ENCODE measurements at regions not wholly inside any gene's neighbourhood (a gene's known extent, or its start where the extent isn't known, plus 50 kb on each side); places are given as distances from the start of the nearest gene placed in this dataset.
"Not testable (repeated sequence)": the region's sequence is repeated elsewhere in the genome, so short reads cannot be mapped to it uniquely, and the experiment has no call there.

DNA sequence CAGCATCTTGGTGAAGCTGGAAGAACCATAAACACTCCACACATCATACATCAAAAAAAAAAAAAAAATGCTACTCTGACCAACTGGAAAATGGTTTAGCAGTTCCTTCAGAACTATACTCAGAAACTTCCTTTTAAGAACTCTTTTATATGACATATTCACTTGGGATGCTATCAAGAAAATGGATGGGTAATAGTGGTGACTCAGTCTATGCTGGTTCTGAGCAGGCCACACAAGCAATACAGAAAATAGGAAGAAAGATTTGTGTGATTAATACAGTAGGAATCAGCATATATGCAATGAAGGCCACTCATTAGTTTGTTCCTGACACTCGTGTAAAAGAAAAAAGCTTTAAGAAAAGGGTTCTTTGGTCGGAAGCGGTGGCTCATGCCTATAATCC lies 123.5 kb upstream of the FAT4 start:
- no peaks in the 10 kb centered on the region for H3K27me3 ChIP-seq (ENCODE audit: control insufficient read depth in 1 of 2, insufficient read depth in 2 of 2, low read length in 2 of 2)
- H3K4me3 ChIP-seq (ENCODE audit: low read depth in 1 of 2, low read length in 2 of 2): no peak overlapping the region
- H3K4me1 ChIP-seq (ENCODE audit: insufficient read depth, low read length): no peaks in the 10 kb centered on the region
- H3K9me3 ChIP-seq (ENCODE audit: low read length): no peaks in the 10 kb centered on the region
- H3K27ac ChIP-seq (ENCODE audit: low read depth, low read length): no peak overlapping the region
- no peak overlapping the region for H3K9ac ChIP-seq (ENCODE audit: low read length)
- H3K36me3 ChIP-seq (ENCODE audit: insufficient read depth, low read length): no peaks in the 10 kb centered on the region

DNA sequence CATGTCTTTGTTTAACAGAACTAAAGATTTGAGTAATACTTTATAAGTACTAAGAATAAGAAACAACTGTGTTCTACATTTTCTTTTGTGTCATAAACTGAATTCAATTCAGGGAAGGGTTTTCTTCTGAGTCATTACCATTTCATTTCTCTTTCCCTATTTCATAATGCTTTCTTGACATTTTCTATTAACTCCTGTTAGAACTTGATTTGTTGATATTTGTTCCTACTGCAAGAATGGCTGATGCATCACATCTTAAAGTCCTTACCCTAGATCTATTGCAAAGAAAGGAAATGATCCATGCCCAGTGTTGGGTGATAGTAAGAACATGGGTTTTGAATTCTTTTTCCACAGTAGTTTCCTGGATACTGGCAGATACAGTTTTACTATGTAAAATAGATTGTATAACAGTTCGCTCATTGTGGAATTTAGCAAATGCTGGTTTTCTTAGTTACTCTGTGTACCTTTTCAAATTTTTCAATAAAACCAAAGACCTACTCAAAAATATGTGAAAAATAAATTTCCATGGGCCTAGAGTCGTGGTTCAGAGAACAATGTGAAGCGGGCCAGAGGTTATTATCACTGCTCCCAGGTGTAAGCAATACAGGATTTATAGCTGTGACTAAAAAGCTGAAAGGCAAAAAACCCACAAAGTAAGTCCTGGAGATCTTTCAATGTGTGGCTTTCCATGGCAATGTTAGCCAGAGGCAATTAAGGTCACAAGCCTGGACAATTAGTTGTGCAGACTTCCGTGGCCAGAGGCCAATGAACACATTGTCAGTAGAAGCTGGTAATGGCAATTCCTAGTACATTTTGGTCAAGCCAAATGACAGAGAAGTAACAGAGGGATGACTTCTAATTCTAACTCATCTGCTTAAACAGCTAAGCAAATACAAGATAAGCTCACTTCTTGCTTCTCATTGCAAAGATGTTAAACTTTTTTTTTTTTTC lies 127.3 kb upstream of the FAT4 start:
- no peaks in the 10 kb centered on the region for H3K27me3 ChIP-seq (ENCODE audit: control insufficient read depth in 1 of 2, insufficient read depth in 2 of 2, low read length in 2 of 2)

DNA sequence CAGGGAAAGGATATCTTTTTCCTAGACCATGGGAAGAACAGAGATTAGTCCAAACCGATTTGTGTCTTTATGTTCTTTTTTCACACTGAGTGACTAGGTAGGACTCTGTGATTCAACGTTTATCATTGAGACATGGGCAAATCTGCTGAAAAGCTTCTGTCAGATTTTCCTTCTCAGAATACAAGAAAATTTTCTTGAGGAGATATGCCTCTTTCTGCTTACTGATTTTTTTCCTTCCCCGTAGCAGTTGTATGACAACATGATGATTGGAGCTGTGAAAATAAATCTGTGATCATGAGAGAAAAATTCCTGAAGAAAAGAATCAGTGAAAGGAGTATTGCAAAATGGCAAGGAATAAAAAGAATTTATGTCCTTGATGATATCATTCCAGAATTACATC lies 130.6 kb upstream of the FAT4 start:
- no peaks in the 10 kb centered on the region for H3K27me3 ChIP-seq (ENCODE audit: control insufficient read depth in 1 of 2, insufficient read depth in 2 of 2, low read length in 2 of 2)
- H3K27ac ChIP-seq (ENCODE audit: low read depth, low read length): no peak overlapping the region
- H3K36me3 ChIP-seq (ENCODE audit: insufficient read depth, low read length): no peaks in the 10 kb centered on the region
- H3K4me3 ChIP-seq (ENCODE audit: low read depth in 1 of 2, low read length in 2 of 2): no peak overlapping the region
- H3K9me3 ChIP-seq (ENCODE audit: low read length): no peaks in the 10 kb centered on the region
- H3K4me1 ChIP-seq (ENCODE audit: insufficient read depth, low read length): no peaks in the 10 kb centered on the region
- H3K9ac ChIP-seq (ENCODE audit: low read length): no peak overlapping the region

More for the DNA sequence above, 127.3 kb upstream of the FAT4 start:
- Histone ChIP-seq H3K4me1 (ENCODE audit: insufficient read depth, low read length) (no peaks in the 10 kb centered on the region), H3K9me3 (ENCODE audit: low read length) (no peaks in the 10 kb centered on the region), H3K27ac (ENCODE audit: low read depth, low read length) (no peak overlapping the region), H3K36me3 (ENCODE audit: insufficient read depth, low read length) (no peaks in the 10 kb centered on the region), H3K9ac (ENCODE audit: low read length) (no peak overlapping the region), H3K4me3 (ENCODE audit: low read depth in 1 of 2, low read length in 2 of 2) (no peak overlapping the region)

- Histone ChIP-seq H3K4me1 (ENCODE audit: insufficient read depth, low read length) (no peaks in the 10 kb centered on the region), H3K4me3 (ENCODE audit: low read depth in 1 of 2, low read length in 2 of 2) (no peak overlapping the region), H3K27ac (ENCODE audit: low read depth, low read length) (no peak overlapping the region), H3K9me3 (ENCODE audit: low read length) (no peaks in the 10 kb centered on the region), H3K9ac (ENCODE audit: low read length) (no peak overlapping the region), H3K27me3 (ENCODE audit: control insufficient read depth in 1 of 2, insufficient read depth in 2 of 2, low read length in 2 of 2) (no peaks in the 10 kb centered on the region), H3K36me3 (ENCODE audit: insufficient read depth, low read length) (no peaks in the 10 kb centered on the region)
These were observed 133.0 kb upstream of the FAT4 start for GRCh38 chr4:125181804-125182203.

DNA sequence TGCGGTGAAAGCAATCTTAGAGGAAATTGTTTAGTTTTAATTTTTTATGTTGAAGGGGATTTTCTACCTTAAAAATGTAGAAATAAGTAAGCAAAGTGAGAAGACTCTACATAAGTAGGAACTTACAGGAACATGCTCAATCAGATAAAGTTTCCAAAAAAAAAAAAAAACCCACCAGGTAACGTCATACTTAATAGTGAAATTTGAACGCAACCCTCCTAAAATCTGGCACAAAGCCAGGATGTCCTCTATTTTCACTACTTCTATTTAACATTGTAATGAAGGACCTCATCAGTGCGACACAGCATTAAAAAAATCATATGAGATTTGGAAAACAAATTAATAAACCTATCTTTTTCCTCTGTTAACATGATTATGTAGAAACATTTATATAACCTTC lies 135.0 kb upstream of the FAT4 start:
- no peaks in the 10 kb centered on the region for H3K4me1 ChIP-seq (ENCODE audit: insufficient read depth, low read length)
- H3K9me3 ChIP-seq (ENCODE audit: low read length): no peaks in the 10 kb centered on the region
- no peak overlapping the region for H3K9ac ChIP-seq (ENCODE audit: low read length)
- no peaks in the 10 kb centered on the region for H3K27me3 ChIP-seq (ENCODE audit: control insufficient read depth in 1 of 2, insufficient read depth in 2 of 2, low read length in 2 of 2)
- no peak overlapping the region for H3K27ac ChIP-seq (ENCODE audit: low read depth, low read length)
- H3K36me3 ChIP-seq (ENCODE audit: insufficient read depth, low read length): no peaks in the 10 kb centered on the region
- H3K4me3 ChIP-seq (ENCODE audit: low read depth in 1 of 2, low read length in 2 of 2): no peak overlapping the region

DNA sequence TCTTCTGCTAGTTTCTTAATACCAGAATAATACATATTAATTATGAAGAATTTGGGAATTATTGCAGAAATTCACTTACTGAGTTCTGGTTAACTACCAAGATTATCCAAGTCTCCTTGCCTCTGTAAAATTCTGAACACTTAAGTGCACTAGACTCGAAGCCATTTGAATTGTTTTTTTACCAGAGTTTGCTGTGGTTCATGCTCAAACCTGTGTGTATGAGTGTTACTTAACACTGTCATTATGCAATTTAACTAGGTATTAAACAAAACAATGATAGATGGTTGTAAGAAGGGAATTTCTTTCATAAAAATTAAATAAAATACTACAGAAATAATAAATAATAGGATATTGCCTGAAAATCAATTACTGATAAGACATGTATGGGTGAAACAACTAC lies 145.6 kb upstream of the FAT4 start:
- Histone ChIP-seq H3K4me1 (ENCODE audit: insufficient read depth, low read length) (no peaks in the 10 kb centered on the region), H3K27me3 (ENCODE audit: control insufficient read depth in 1 of 2, insufficient read depth in 2 of 2, low read length in 2 of 2) (no peaks in the 10 kb centered on the region), H3K36me3 (ENCODE audit: insufficient read depth, low read length) (no peaks in the 10 kb centered on the region), H3K9ac (ENCODE audit: low read length) (no peak overlapping the region), H3K4me3 (ENCODE audit: low read depth in 1 of 2, low read length in 2 of 2) (no peak overlapping the region), H3K9me3 (ENCODE audit: low read length) (no peaks in the 10 kb centered on the region), H3K27ac (ENCODE audit: low read depth, low read length) (no peak overlapping the region)

DNA sequence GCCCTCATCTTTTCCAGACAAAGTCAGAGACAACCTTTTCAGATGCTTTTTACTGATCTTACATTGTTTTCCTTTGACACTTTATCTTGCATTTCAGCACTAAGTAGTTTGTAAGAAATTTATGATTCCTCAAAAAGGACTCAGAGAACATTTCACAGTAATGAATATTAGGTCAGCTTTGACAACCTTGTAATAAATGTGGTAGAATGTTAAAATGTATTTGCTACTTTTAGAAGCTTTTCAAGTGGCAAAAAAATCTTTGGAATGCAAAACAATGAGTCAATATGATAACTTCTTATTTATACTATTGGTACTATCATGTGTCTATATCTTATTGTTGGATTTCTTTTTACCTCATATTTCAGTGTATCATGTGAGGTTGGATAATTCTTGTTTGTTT lies 146.2 kb upstream of the FAT4 start:
- Histone ChIP-seq H3K27ac (ENCODE audit: low read depth, low read length) (no peak overlapping the region), H3K36me3 (ENCODE audit: insufficient read depth, low read length) (no peaks in the 10 kb centered on the region), H3K9ac (ENCODE audit: low read length) (no peak overlapping the region), H3K4me3 (ENCODE audit: low read depth in 1 of 2, low read length in 2 of 2) (no peak overlapping the region), H3K9me3 (ENCODE audit: low read length) (no peaks in the 10 kb centered on the region), H3K27me3 (ENCODE audit: control insufficient read depth in 1 of 2, insufficient read depth in 2 of 2, low read length in 2 of 2) (no peaks in the 10 kb centered on the region), H3K4me1 (ENCODE audit: insufficient read depth, low read length) (no peaks in the 10 kb centered on the region)

GRCh38 chr4:125166012-125166411 lies 148.7 kb upstream of the FAT4 start:
- H3K27me3 ChIP-seq (ENCODE audit: control insufficient read depth in 1 of 2, insufficient read depth in 2 of 2, low read length in 2 of 2); H3K36me3 ChIP-seq (ENCODE audit: insufficient read depth, low read length): not testable (repeated sequence)

DNA sequence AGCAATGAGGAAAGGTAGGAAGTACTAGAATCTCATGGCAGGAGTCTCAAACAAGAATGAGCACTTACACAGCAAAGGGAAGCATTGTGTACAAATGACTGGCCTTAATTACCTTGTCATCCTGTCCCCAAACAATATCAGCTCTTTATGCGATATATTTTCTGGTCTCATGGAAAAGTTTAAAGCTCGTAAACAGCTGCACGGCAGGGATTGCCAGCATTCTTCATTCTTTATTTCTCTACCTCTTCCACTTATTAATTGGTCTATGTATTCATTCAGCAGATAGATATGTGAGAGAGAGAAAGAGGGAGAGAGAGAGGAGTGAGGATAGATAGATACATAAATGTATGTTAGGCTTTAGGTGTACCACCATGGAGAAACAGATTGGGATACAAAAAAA lies 155.8 kb upstream of the FAT4 start:
- no peaks in the 10 kb centered on the region for H3K9me3 ChIP-seq (ENCODE audit: low read length)
- no peak overlapping the region for H3K9ac ChIP-seq (ENCODE audit: low read length)
- no peak overlapping the region for H3K4me3 ChIP-seq (ENCODE audit: low read depth in 1 of 2, low read length in 2 of 2)
- no peaks in the 10 kb centered on the region for H3K27me3 ChIP-seq (ENCODE audit: control insufficient read depth in 1 of 2, insufficient read depth in 2 of 2, low read length in 2 of 2)
- H3K4me1 ChIP-seq (ENCODE audit: insufficient read depth, low read length): no peaks in the 10 kb centered on the region
- H3K36me3 ChIP-seq (ENCODE audit: insufficient read depth, low read length): no peaks in the 10 kb centered on the region
- H3K27ac ChIP-seq (ENCODE audit: low read depth, low read length): no peak overlapping the region

More at GRCh38 chr4:125166012-125166411, 148.7 kb upstream of the FAT4 start:
- not testable (repeated sequence) for H3K9me3 ChIP-seq (ENCODE audit: low read length); H3K4me1 ChIP-seq (ENCODE audit: insufficient read depth, low read length); H3K27ac ChIP-seq (ENCODE audit: low read depth, low read length); H3K4me3 ChIP-seq (ENCODE audit: low read depth in 1 of 2, low read length in 2 of 2); H3K9ac ChIP-seq (ENCODE audit: low read length)

- Histone ChIP-seq H3K27me3 (ENCODE audit: control insufficient read depth in 1 of 2, insufficient read depth in 2 of 2, low read length in 2 of 2) (no peaks in the 10 kb centered on the region), H3K27ac (ENCODE audit: low read depth, low read length) (no peak overlapping the region), H3K4me1 (ENCODE audit: insufficient read depth, low read length) (no peaks in the 10 kb centered on the region), H3K4me3 (ENCODE audit: low read depth in 1 of 2, low read length in 2 of 2) (no peak overlapping the region), H3K9ac (ENCODE audit: low read length) (no peak overlapping the region), H3K9me3 (ENCODE audit: low read length) (no peaks in the 10 kb centered on the region), H3K36me3 (ENCODE audit: insufficient read depth, low read length) (no peaks in the 10 kb centered on the region)
These were observed 159.5 kb upstream of the FAT4 start for GRCh38 chr4:125155251-125155650.

- Histone ChIP-seq H3K9ac (ENCODE audit: low read length) (no peak overlapping the region), H3K36me3 (ENCODE audit: insufficient read depth, low read length) (no peaks in the 10 kb centered on the region), H3K4me3 (ENCODE audit: low read depth in 1 of 2, low read length in 2 of 2) (no peak overlapping the region), H3K9me3 (ENCODE audit: low read length) (no peaks in the 10 kb centered on the region), H3K27ac (ENCODE audit: low read depth, low read length) (no peak overlapping the region), H3K4me1 (ENCODE audit: insufficient read depth, low read length) (no peaks in the 10 kb centered on the region), H3K27me3 (ENCODE audit: control insufficient read depth in 1 of 2, insufficient read depth in 2 of 2, low read length in 2 of 2) (no peaks in the 10 kb centered on the region)
These were observed 173.7 kb upstream of the FAT4 start for GRCh38 chr4:125140966-125141495.

- Histone ChIP-seq H3K4me3 (ENCODE audit: low read depth in 1 of 2, low read length in 2 of 2) (no peak overlapping the region), H3K9ac (ENCODE audit: low read length) (no peak overlapping the region), H3K27me3 (ENCODE audit: control insufficient read depth in 1 of 2, insufficient read depth in 2 of 2, low read length in 2 of 2) (no peaks in the 10 kb centered on the region), H3K27ac (ENCODE audit: low read depth, low read length) (no peak overlapping the region), H3K4me1 (ENCODE audit: insufficient read depth, low read length) (no peaks in the 10 kb centered on the region), H3K36me3 (ENCODE audit: insufficient read depth, low read length) (no peaks in the 10 kb centered on the region), H3K9me3 (ENCODE audit: low read length) (no peaks in the 10 kb centered on the region)
These were observed 179.1 kb upstream of the FAT4 start for GRCh38 chr4:125135652-125136051.
